Activated naive CD8-positive, alpha-beta T cell treated with anti-CD3 and anti-CD28 coated beads, Interleukin-2, amount 10 ng/mL, durations not matched to agents 7 days and 5 days (primary cell): ENCODE measurements at regions not wholly inside any gene's neighbourhood (a gene's known extent, or its start where the extent isn't known, plus 50 kb on each side); places are given as distances from the start of the nearest gene placed in this dataset.

Experiments
- ATAC-seq: fragments of 150-1000 bp; cut with Tn5 transposase; one replicate; pipeline ENCODE4 v1.10.0; 2021; ENCODE audit warnings: low read depth, moderate library complexity
- POLR2A ChIA-PET: fragments of 350-600 bp; sonication (Branson Sonifier 250); formaldehyde crosslinking; loops from one replicate; lab custom pipeline; 2021; ENCODE audit warnings: antibody characterized with exemption; lab: Charles Lee
- DNase-seq: peaks from one replicate; pipeline ENCODE4 v3.0.0; 2021
- H3K27ac Mint-ChIP-seq: one replicate; pipeline ENCODE4 v1.8.0; 2022; ENCODE audit warnings: mild to moderate bottlenecking, mixed read lengths
- H3K27me3 Mint-ChIP-seq: one replicate; pipeline ENCODE4 v1.8.0; 2022; ENCODE audit warnings: mild to moderate bottlenecking, moderate library complexity, mixed read lengths
- H3K36me3 Mint-ChIP-seq: one replicate; pipeline ENCODE4 v1.8.0; 2021; ENCODE audit warnings: mild to moderate bottlenecking, mixed read lengths
- H3K4me1 Mint-ChIP-seq: one replicate; pipeline ENCODE4 v1.8.0; 2021; ENCODE audit warnings: mixed read lengths
- H3K4me3 Mint-ChIP-seq: one replicate; pipeline ENCODE4 v1.8.0; 2022; ENCODE audit warnings: mild to moderate bottlenecking, moderate library complexity, mixed read lengths
- H3K9me3 Mint-ChIP-seq: one replicate; pipeline ENCODE4 v1.8.0; 2021; ENCODE audit warnings: mixed read lengths

GRCh38 chr1:81681601-81682266 is 119.0 kb upstream of the ADGRL2 start:
- ATAC-seq (no peak), DNase-seq (no peak)
- Mint-ChIP-seq H3K27me3 (no peaks in the 10 kb centered on the region), H3K36me3 (no peaks in the 10 kb centered on the region), H3K27ac (no peak overlapping the region), H3K9me3 (peaks cover 3% of the 10 kb centered on the region), H3K4me3 (no peak overlapping the region), H3K4me1 (no peaks in the 10 kb centered on the region)
- POLR2A ChIA-PET, result no interaction called here

GRCh38 chr1:81681114-81681513 is 119.6 kb upstream of the ADGRL2 start:
- H3K4me1 Mint-ChIP-seq, result no peaks in the 10 kb centered on the region
- DNase-seq (no peak), ATAC-seq (no peak)
- POLR2A ChIA-PET, result no interaction called here
- peaks cover 3% of the 10 kb centered on the region for H3K9me3 Mint-ChIP-seq
- no peak overlapping the region for H3K27ac Mint-ChIP-seq
- H3K27me3 Mint-ChIP-seq, result no peaks in the 10 kb centered on the region
- H3K36me3 Mint-ChIP-seq, result no peaks in the 10 kb centered on the region
- no peak overlapping the region for H3K4me3 Mint-ChIP-seq

DNA sequence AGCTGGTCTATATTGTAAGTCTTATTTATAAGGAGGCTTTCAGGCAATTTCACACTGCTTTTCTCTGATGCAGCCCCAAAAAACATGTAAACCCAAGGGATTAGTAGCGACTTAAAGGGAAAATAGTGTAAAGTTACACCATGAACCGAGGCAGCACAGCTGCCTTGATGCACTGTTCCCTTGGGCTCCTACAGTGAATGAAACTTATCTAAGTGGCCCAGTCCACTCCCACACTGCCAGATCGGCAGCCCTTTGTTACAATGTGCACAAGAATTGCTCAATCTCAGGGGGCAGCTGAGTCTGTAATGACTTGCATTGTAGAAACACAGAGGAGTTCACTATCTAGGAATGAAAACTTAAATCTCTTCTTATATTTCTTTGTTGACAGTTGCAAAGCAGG is 120.8 kb upstream of the ADGRL2 start:
- DNase-seq (no peak), ATAC-seq (no peak)
- Mint-ChIP-seq H3K27ac (no peak overlapping the region), H3K9me3 (peaks cover 3% of the 10 kb centered on the region), H3K36me3 (no peaks in the 10 kb centered on the region), H3K4me1 (no peaks in the 10 kb centered on the region), H3K27me3 (no peaks in the 10 kb centered on the region), H3K4me3 (no peak overlapping the region)
- POLR2A ChIA-PET, result no interaction called here

- H3K4me1 Mint-ChIP-seq, result no peaks in the 10 kb centered on the region
- DNase-seq (no peak), ATAC-seq (no peak)
- peaks cover 3% of the 10 kb centered on the region for H3K9me3 Mint-ChIP-seq
- H3K27ac Mint-ChIP-seq, result no peak overlapping the region
- H3K4me3 Mint-ChIP-seq, result no peak overlapping the region
- no peaks in the 10 kb centered on the region for H3K36me3 Mint-ChIP-seq
- POLR2A ChIA-PET, result no interaction called here
- H3K27me3 Mint-ChIP-seq, result no peaks in the 10 kb centered on the region
Observed at GRCh38 chr1:81678779-81679178, 122.0 kb upstream of the ADGRL2 start.

GRCh38 chr1:81672766-81673165 is 128.0 kb upstream of the ADGRL2 start:
- H3K27me3 Mint-ChIP-seq, result no peaks in the 10 kb centered on the region
- POLR2A ChIA-PET, result no interaction called here
- ATAC-seq, result no peak
- H3K4me1 Mint-ChIP-seq, result no peaks in the 10 kb centered on the region
- no peak for DNase-seq
- H3K36me3 Mint-ChIP-seq, result no peaks in the 10 kb centered on the region
- no peaks in the 10 kb centered on the region for H3K9me3 Mint-ChIP-seq
- H3K4me3 Mint-ChIP-seq, result no peak overlapping the region
- no peak overlapping the region for H3K27ac Mint-ChIP-seq

- no peaks in the 10 kb centered on the region for H3K36me3 Mint-ChIP-seq
- H3K27ac Mint-ChIP-seq, result no peak overlapping the region
- DNase-seq (no peak), ATAC-seq (no peak)
- H3K4me3 Mint-ChIP-seq, result no peak overlapping the region
- no peaks in the 10 kb centered on the region for H3K9me3 Mint-ChIP-seq
- POLR2A ChIA-PET, result no interaction called here
- H3K4me1 Mint-ChIP-seq, result no peaks in the 10 kb centered on the region
- no peaks in the 10 kb centered on the region for H3K27me3 Mint-ChIP-seq
Observed at GRCh38 chr1:81671038-81671437, 129.7 kb upstream of the ADGRL2 start.

- no peak overlapping the region for H3K27ac Mint-ChIP-seq
- H3K27me3 Mint-ChIP-seq, result no peaks in the 10 kb centered on the region
- DNase-seq, result no peak
- H3K4me3 Mint-ChIP-seq, result no peak overlapping the region
- ATAC-seq, result no peak
- POLR2A ChIA-PET, result no interaction called here
- no peaks in the 10 kb centered on the region for H3K9me3 Mint-ChIP-seq
- H3K36me3 Mint-ChIP-seq, result no peaks in the 10 kb centered on the region
- no peaks in the 10 kb centered on the region for H3K4me1 Mint-ChIP-seq
Observed at GRCh38 chr1:81670286-81670685, 130.4 kb upstream of the ADGRL2 start.

DNA sequence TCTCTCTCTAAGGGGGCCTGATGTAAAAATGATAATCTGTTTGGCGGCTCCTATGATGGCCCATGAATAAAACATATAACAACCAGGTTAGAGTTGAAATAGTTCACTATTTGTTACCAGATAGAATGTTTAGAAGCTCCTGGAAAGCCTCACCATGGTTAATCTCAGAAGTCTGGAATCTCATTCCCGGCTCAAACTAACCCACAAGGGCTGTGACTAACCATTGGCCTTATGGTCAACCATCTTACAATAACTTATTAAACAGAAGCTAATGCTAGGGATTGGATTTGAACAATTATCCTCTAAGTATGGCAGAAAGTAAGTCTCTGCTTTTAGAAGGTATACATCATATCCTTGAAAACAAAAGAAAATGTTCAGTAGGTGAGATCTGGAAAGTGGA is 134.1 kb upstream of the ADGRL2 start:
- Mint-ChIP-seq H3K4me1 (no peaks in the 10 kb centered on the region), H3K36me3 (no peaks in the 10 kb centered on the region), H3K27me3 (no peaks in the 10 kb centered on the region), H3K27ac (no peak overlapping the region), H3K4me3 (no peak overlapping the region), H3K9me3 (no peaks in the 10 kb centered on the region)
- POLR2A ChIA-PET, result no interaction called here
- no peak for ATAC-seq
- no peak for DNase-seq

DNA sequence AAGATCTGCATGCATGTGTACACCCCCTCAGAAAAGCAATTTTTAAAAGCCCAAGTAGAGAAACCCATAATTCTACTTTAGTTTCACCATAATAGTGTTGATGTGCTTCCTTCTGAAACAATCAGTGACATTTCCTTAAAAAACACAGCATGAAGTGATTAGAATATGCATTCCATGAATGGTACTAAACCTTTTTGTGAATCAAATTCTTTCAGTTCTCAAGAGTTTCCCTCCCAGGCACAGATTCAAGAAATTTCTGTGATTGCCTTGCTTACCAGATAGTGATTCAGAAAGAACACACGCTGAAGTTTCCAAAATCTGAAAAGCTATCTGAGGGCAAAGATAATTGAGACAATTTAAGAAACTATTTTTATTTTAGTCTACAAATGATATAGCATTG is 136.4 kb upstream of the ADGRL2 start:
- Mint-ChIP-seq H3K4me1 (no peaks in the 10 kb centered on the region), H3K36me3 (no peaks in the 10 kb centered on the region), H3K4me3 (no peak overlapping the region), H3K27me3 (no peaks in the 10 kb centered on the region), H3K27ac (no peak overlapping the region), H3K9me3 (no peaks in the 10 kb centered on the region)
- no peak for DNase-seq
- no peak for ATAC-seq
- POLR2A ChIA-PET, result no interaction called here

DNA sequence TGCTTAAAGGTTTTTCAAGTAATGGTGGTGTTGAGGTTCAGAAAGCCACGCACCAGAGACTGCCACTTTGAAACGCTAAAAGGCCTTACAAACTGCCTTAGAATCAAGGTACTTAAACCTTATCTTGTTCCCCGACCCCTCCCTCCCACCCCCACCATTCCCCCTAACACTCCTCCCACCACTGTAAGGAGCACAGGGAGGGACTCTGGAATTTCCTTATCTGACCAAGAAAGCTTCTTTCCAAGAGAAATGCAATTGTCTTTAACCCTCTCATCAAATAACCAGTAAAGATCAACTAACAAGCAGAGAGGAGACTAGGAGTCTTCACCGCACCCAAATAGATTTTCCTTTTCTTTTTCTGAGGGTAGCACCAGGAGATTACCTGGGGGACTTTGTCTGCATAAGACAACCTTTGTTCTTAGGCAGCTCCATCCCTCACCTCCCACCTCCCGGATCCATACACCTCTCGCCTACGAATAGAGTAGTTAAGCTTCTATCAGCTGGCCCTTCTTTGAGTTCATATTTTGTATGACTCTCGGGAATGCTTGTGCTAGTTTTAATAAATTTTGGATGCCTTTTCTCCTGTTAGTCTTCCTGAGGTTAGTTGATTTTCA is 137.7 kb upstream of the ADGRL2 start:
- no peak overlapping the region for H3K27ac Mint-ChIP-seq
- no peaks in the 10 kb centered on the region for H3K4me1 Mint-ChIP-seq
- H3K9me3 Mint-ChIP-seq, result no peaks in the 10 kb centered on the region
- no peaks in the 10 kb centered on the region for H3K27me3 Mint-ChIP-seq
- H3K36me3 Mint-ChIP-seq, result no peaks in the 10 kb centered on the region
- POLR2A ChIA-PET, result no interaction called here
- no peak overlapping the region for H3K4me3 Mint-ChIP-seq
- DNase-seq (no peak), ATAC-seq (no peak)

DNA sequence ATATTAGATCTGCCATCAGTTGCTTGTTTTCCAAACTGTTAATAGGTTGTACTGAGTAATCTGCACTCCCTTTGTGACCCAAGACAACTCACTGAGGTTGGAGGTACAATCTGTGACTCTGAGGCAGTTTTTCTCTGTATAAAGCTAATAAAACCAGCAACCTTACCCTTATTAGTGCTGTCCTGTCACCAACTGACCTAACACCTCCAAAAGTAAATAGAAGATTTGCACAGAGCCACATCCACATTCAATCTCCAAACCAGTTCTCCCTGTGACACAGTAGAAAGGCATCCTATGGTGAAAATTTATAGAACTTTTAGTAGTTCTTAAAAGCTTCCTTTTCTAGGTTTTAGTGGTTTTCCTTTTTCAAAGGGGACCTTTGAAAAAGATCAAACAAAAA is 140.4 kb upstream of the ADGRL2 start:
- H3K36me3 Mint-ChIP-seq, result no peaks in the 10 kb centered on the region
- H3K4me3 Mint-ChIP-seq, result no peak overlapping the region
- DNase-seq, result no peak
- H3K27ac Mint-ChIP-seq, result no peak overlapping the region
- ATAC-seq, result no peak
- H3K4me1 Mint-ChIP-seq, result no peaks in the 10 kb centered on the region
- no peaks in the 10 kb centered on the region for H3K9me3 Mint-ChIP-seq
- no peaks in the 10 kb centered on the region for H3K27me3 Mint-ChIP-seq
- POLR2A ChIA-PET, result no interaction called here

- H3K9me3 Mint-ChIP-seq, result no peaks in the 10 kb centered on the region
- H3K27ac Mint-ChIP-seq, result no peak overlapping the region
- ATAC-seq, result no peak
- no peaks in the 10 kb centered on the region for H3K4me1 Mint-ChIP-seq
- POLR2A ChIA-PET, result no interaction called here
- H3K27me3 Mint-ChIP-seq, result no peaks in the 10 kb centered on the region
- no peak for DNase-seq
- H3K36me3 Mint-ChIP-seq, result no peaks in the 10 kb centered on the region
- no peak overlapping the region for H3K4me3 Mint-ChIP-seq
Observed at GRCh38 chr1:81654657-81655056, 146.1 kb upstream of the ADGRL2 start.

DNA sequence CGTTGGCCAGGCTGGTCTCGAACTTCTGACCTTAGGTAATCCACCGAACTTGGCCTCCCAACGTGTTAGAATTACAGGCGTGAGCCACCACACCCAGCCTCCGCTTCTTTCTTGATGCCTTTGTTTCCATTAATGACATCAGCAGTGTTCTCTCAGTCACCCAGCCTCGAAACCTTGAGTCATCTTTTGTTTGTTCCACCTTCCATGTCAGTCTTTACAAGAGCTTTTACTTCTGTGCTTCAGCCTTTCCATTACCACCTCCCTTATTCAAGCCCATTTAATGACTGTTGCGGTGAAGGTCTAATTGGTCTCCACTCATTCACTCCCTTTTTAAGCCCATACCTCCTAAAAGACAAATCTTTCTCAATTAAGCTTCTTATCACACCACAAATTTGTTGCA is 146.6 kb upstream of the ADGRL2 start:
- no peak overlapping the region for H3K4me3 Mint-ChIP-seq
- H3K9me3 Mint-ChIP-seq, result no peaks in the 10 kb centered on the region
- no peaks in the 10 kb centered on the region for H3K36me3 Mint-ChIP-seq

DNA sequence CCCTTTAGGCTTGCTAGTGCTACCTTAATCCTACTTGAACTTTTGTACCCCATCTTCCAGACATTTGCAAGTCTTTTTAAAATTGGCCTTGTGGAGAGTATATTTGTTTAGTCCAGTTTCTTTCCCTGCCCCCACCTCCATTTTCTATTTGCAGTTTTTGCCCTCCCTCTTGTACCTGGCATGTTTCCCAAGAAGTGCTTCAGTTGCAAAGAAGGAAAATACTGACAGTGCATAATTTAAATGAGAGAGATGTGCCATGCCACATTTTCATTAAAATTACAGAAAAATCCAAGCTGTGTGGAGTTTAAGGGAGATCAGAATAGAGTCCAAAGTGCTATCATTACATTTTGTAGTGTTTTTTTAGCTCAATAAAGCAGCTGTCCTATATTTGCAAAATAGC is 150.0 kb upstream of the ADGRL2 start:
- no peak overlapping the region for H3K27ac Mint-ChIP-seq
- DNase-seq (no peak), ATAC-seq (no peak)
- H3K27me3 Mint-ChIP-seq, result no peaks in the 10 kb centered on the region
- no peaks in the 10 kb centered on the region for H3K9me3 Mint-ChIP-seq
- POLR2A ChIA-PET, result no interaction called here
- H3K4me1 Mint-ChIP-seq, result no peaks in the 10 kb centered on the region
- H3K4me3 Mint-ChIP-seq, result no peak overlapping the region
- H3K36me3 Mint-ChIP-seq, result no peaks in the 10 kb centered on the region

More for the DNA sequence above, 146.6 kb upstream of the ADGRL2 start:
- Mint-ChIP-seq H3K4me1 (no peaks in the 10 kb centered on the region), H3K27me3 (no peaks in the 10 kb centered on the region), H3K27ac (no peak overlapping the region)
- ATAC-seq, result no peak
- DNase-seq, result no peak
- POLR2A ChIA-PET, result no interaction called here
